NB4 (cell line): ENCODE measurements at regions not wholly inside any gene's neighbourhood (a gene's known extent, or its start where the extent isn't known, plus 50 kb on each side); places are given as distances from the start of the nearest gene placed in this dataset.

Experiments
- DNase-seq: peaks from one replicate; pipeline ENCODE4 v3.0.0; 2010; ENCODE audit warnings: low read depth
- H3K4me3 ChIP-seq: one replicate; pipeline ENCODE4 v1.5.1; 2011; ENCODE audit warnings: mild to moderate bottlenecking, low read depth, low read length, moderate library complexity
- CTCF ChIP-seq: IDR thresholded peaks from one replicate; pipeline ENCODE4 v1.5.1; 2012; ENCODE audit warnings: low read depth, low read length
- MAX ChIP-seq: IDR thresholded peaks from 2 replicates; pipeline ENCODE4 v1.6.1; 2011; ENCODE audit warnings: low read depth, low read length
- MYC ChIP-seq: IDR thresholded peaks from 2 replicates; pipeline ENCODE4 v1.6.1; 2011; ENCODE audit warnings: low read depth, low read length
- POLR2A ChIP-seq: IDR thresholded peaks from 2 replicates; pipeline ENCODE4 v1.6.1; 2011; ENCODE audit warnings: mild to moderate bottlenecking; ENCODE audit not compliant: insufficient read length; ENCODE audit errors: extremely low read depth

- DNase-seq = no peak
- H3K4me3 ChIP-seq = no peak overlapping the region
- no peak for TF ChIP-seq CTCF
- TF ChIP-seq MYC = no peak
- no peak for TF ChIP-seq MAX
- TF ChIP-seq POLR2A = no peak
Observed at GRCh38 chr16:65666132-65666941, 544.5 kb upstream of the CDH11 start.

DNA sequence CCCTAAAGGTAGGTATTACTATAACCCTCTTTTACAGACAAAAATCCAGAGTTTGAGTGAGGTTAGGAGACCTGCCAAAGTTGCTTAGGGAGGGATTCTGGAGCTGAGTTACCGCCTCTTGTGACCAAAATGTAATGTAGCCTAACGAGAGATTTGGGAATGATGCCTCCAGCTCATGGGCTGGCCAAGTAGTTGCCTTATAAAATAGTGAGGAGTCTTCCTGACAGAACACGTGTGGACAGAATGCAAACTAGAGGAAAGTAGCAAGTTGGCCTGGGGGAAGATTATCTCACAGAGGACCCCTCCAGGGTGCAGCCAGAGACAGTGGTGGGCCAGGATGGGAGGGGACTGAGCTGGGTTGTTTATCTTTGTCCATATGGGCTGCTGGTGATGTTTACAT, 543.7 kb upstream of the CDH11 start:
- no peak overlapping the region for H3K4me3 ChIP-seq
- no peak for DNase-seq
- TF ChIP-seq CTCF (no peak), POLR2A (no peak)

DNA sequence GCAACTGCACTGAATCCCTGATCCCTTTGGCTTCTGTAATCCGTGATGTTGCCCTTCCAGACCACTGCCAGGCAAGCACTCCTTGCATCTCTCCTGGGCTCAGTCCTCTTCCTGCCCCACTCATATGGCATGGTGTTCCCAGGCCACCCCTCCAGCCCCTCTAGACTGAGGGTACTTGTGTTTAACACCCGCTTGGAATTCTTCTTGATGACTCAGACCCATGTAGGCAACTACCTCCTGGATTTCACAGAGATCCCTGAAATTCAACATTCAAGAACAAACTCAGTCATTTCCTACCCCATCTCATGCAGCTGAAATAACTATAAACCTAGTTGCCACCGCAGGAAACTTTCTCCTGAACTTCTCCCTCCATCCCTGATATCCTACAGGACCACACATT, 541.9 kb upstream of the CDH11 start:
- H3K4me3 ChIP-seq = no peak overlapping the region
- DNase-seq = no peak
- no peak for TF ChIP-seq MAX
- TF ChIP-seq CTCF = no peak
- no peak for TF ChIP-seq MYC
- no peak for TF ChIP-seq POLR2A

GRCh38 chr16:65662256-65662655, 540.4 kb upstream of the CDH11 start:
- no peak for DNase-seq
- no peak for TF ChIP-seq CTCF
- TF ChIP-seq MYC = no peak
- TF ChIP-seq MAX = no peak
- no peak for TF ChIP-seq POLR2A

DNA sequence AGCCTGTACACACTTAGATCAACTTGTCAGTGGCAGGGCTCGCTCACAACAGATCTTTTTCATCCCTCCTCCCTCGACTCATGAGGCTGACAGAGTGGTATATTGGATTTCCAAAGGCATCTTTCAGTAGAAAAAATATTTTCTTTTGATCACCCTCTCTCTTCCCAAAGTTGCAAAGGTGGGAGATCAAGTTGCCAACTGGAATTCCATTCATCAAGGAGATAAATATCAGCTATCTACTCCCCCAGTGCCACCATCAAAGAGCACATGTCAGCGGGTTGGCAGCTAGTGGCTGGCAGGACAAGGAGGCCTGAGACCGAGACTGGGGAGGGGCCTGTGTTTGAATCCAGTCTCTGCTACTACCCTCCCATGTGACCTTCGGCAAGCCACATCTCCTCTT, 539.7 kb upstream of the CDH11 start:
- no peak overlapping the region for H3K4me3 ChIP-seq
- DNase-seq = no peak
- TF ChIP-seq CTCF = no peak
- TF ChIP-seq MAX = no peak
- TF ChIP-seq MYC = no peak
- TF ChIP-seq POLR2A = no peak

More at GRCh38 chr16:65662256-65662655, 540.4 kb upstream of the CDH11 start:
- no peak overlapping the region for H3K4me3 ChIP-seq

DNA sequence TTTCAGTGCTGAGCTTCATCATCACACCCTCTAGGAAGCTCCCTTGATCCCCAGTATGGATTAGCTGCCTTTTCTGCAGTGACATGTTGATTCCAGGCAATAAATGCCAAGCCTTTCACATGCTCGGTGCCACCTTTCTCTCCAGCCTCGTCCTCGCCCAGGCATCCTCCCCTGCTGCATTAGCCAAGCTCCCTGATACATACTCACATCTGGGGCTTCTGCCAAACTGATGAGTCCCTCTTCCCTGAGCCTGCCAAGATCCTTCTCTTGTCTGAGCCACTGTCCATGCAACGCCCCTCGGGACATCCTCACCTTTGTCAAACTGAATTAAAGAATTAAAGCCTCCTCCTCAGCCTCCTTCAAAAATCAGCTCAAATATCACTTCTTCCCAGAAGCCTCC, 538.5 kb upstream of the CDH11 start:
- DNase-seq = no peak
- TF ChIP-seq MYC (no peak), POLR2A (no peak), CTCF (no peak), MAX (no peak)
- no peak overlapping the region for H3K4me3 ChIP-seq
